ENCODE measurements at regions not wholly inside any gene's neighbourhood (a gene's known extent, or its start where the extent isn't known, plus 50 kb on each side); places are given as distances from the start of the nearest gene placed in this dataset.
"Not testable (repeated sequence)": the region's sequence is repeated elsewhere in the genome, so short reads cannot be mapped to it uniquely, and the experiment has no call there.

- DNase-seq (ENCODE audit: extremely low read depth, insufficient read length); H3K36me3 ChIP-seq (ENCODE audit: control insufficient read depth, insufficient read depth, low read length); H3K27me3 ChIP-seq (replicated peaks; ENCODE audit: control insufficient read depth, insufficient read depth, low read length); H3K4me3 ChIP-seq (replicated peaks; ENCODE audit: low read depth, low read length): not testable (repeated sequence)
These were observed 200.6 kb upstream of the PRKX start for GRCh38 chrX:3914059-3914458.

DNA sequence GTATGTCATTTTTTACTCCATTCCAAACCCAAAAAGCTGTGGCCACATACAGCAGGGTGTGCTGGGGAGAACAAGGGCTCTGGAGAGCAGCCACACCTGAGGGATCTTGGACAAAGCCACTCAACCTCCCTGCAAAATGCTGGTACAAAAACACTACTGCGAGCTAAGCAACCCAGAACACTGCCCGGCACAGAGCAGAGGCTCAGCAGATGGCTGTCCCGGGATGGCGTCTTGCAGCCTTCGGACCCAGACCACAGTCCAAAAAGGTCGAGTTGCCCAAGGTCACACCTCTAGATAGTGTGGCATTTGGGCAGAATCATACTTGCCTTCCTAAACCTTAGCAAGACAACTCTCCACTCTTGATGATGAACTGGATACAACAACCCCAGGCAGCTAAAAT, 197.6 kb upstream of the PRKX start:
- not testable (repeated sequence) for H3K4me3 ChIP-seq (replicated peaks; ENCODE audit: low read depth, low read length); DNase-seq (ENCODE audit: extremely low read depth, insufficient read length); H3K36me3 ChIP-seq (ENCODE audit: control insufficient read depth, insufficient read depth, low read length); H3K27me3 ChIP-seq (replicated peaks; ENCODE audit: control insufficient read depth, insufficient read depth, low read length)

- H3K36me3 ChIP-seq (ENCODE audit: control insufficient read depth, insufficient read depth, low read length); H3K4me3 ChIP-seq (replicated peaks; ENCODE audit: low read depth, low read length); DNase-seq (ENCODE audit: extremely low read depth, insufficient read length); H3K27me3 ChIP-seq (replicated peaks; ENCODE audit: control insufficient read depth, insufficient read depth, low read length): not testable (repeated sequence)
These were observed 197.2 kb upstream of the PRKX start for GRCh38 chrX:3910611-3911010.

- not testable (repeated sequence) for H3K4me3 ChIP-seq (replicated peaks; ENCODE audit: low read depth, low read length); H3K36me3 ChIP-seq (ENCODE audit: control insufficient read depth, insufficient read depth, low read length); DNase-seq (ENCODE audit: extremely low read depth, insufficient read length); H3K27me3 ChIP-seq (replicated peaks; ENCODE audit: control insufficient read depth, insufficient read depth, low read length)
These were observed 192.2 kb upstream of the PRKX start for GRCh38 chrX:3905522-3906258.

- not testable (repeated sequence) for H3K27me3 ChIP-seq (replicated peaks; ENCODE audit: control insufficient read depth, insufficient read depth, low read length); H3K4me3 ChIP-seq (replicated peaks; ENCODE audit: low read depth, low read length); H3K36me3 ChIP-seq (ENCODE audit: control insufficient read depth, insufficient read depth, low read length); DNase-seq (ENCODE audit: extremely low read depth, insufficient read length)
These were observed 188.8 kb upstream of the PRKX start for GRCh38 chrX:3902222-3902621.

GRCh38 chrX:3896755-3897154, 183.3 kb upstream of the PRKX start:
- DNase-seq (ENCODE audit: extremely low read depth, insufficient read length); H3K4me3 ChIP-seq (replicated peaks; ENCODE audit: low read depth, low read length); H3K36me3 ChIP-seq (ENCODE audit: control insufficient read depth, insufficient read depth, low read length); H3K27me3 ChIP-seq (replicated peaks; ENCODE audit: control insufficient read depth, insufficient read depth, low read length): not testable (repeated sequence)

DNA sequence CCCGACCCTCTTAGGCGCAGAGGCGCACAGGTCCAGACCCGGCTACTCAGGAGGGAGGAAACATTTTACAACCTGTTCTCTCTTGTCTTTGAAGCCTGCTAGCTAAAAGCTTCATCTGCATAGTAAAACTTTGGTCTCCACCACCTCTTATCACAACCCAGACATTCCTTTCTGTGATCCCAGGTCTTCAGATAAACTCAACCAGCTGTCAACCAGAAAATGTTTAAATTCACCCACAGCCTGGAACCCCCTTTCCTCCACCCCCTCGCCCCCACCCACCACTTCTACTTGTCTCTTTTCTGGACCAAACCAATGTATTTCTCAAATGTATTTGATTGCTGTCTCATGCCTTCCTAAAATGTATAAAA, 169.1 kb upstream of the PRKX start:
- not testable (repeated sequence) for H3K4me3 ChIP-seq (replicated peaks; ENCODE audit: low read depth, low read length); H3K27me3 ChIP-seq (replicated peaks; ENCODE audit: control insufficient read depth, insufficient read depth, low read length); DNase-seq (ENCODE audit: extremely low read depth, insufficient read length); H3K36me3 ChIP-seq (ENCODE audit: control insufficient read depth, insufficient read depth, low read length)

DNA sequence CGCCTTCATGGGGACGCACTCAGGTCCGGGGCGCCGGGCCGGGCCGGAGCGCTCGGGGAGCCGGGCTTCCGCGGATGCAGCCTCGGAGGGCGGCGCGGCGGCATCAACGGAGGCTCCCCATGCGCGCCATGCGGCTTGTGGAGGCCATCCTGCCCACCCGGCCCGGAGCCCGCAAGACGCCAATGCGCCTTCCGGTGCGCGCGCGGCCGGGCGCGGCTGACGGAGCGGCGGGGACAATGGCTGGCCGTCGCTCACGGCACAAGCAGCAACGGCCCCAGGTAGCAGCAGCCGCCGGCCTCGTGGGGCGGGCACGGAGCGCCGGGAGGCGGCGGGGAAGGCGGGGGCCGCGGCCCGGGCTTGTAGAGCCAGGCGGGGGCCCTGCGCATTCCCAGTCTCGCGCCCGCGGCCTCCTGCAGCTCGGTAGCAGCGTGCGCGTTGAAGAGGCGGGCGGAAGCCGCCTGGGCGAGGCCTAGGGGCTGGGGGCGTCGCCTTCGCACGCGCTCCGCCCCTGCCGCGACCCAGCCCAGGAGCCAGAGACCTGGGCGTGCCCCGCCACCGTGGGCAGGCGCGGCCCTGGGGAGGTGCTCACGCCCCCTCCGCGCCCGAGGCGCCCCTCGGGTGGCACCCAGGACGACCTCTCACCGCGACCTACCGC, 168.6 kb upstream of the PRKX start:
- not testable (repeated sequence) for DNase-seq (ENCODE audit: extremely low read depth, insufficient read length); H3K27me3 ChIP-seq (replicated peaks; ENCODE audit: control insufficient read depth, insufficient read depth, low read length); H3K36me3 ChIP-seq (ENCODE audit: control insufficient read depth, insufficient read depth, low read length); H3K4me3 ChIP-seq (replicated peaks; ENCODE audit: low read depth, low read length)

GRCh38 chrX:3881255-3881895, 167.9 kb upstream of the PRKX start:
- not testable (repeated sequence) for H3K4me3 ChIP-seq (replicated peaks; ENCODE audit: low read depth, low read length); H3K27me3 ChIP-seq (replicated peaks; ENCODE audit: control insufficient read depth, insufficient read depth, low read length); DNase-seq (ENCODE audit: extremely low read depth, insufficient read length); H3K36me3 ChIP-seq (ENCODE audit: control insufficient read depth, insufficient read depth, low read length)

DNA sequence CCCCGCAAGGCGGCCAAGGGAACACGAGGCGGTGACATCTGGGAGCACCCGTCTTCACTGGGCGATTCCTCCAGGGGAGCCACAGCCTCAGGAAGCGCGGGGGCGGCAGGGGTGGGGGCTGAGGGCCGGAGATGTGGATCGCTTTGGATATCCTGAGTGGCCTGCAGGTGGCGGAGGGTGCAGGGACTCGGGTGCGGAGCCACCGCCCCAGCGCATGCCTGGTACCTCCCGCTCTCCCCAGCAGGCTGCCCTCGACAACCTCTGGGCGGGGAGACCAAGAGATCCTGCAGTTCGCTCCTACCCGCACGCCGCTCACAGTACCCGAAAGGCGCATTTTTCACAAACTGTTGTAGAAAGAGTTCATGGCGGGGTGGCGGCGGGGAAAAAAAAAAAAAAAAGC, 162.9 kb upstream of the PRKX start:
- not testable (repeated sequence) for H3K4me3 ChIP-seq (replicated peaks; ENCODE audit: low read depth, low read length); H3K27me3 ChIP-seq (replicated peaks; ENCODE audit: control insufficient read depth, insufficient read depth, low read length); H3K36me3 ChIP-seq (ENCODE audit: control insufficient read depth, insufficient read depth, low read length); DNase-seq (ENCODE audit: extremely low read depth, insufficient read length)

DNA sequence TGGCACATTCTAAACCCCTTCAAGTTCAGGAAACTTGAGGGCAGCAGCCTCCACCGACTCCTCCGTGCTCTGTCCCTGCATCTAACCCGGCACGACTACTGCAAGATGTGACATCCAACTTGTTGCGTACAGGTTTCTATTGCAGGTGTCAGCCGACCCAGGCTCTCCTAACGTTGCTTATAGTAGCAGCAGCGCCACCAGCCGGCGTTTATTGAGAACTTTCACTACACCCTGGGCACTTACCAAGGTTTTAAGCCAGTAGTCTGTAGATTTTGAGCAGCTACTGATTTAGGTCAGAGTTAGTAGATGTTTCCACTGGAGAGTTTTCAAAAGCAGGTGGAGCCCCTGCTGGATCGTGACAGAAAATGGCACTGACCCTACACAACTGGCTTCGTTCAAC, 162.2 kb upstream of the PRKX start:
- not testable (repeated sequence) for DNase-seq (ENCODE audit: extremely low read depth, insufficient read length); H3K27me3 ChIP-seq (replicated peaks; ENCODE audit: control insufficient read depth, insufficient read depth, low read length); H3K36me3 ChIP-seq (ENCODE audit: control insufficient read depth, insufficient read depth, low read length); H3K4me3 ChIP-seq (replicated peaks; ENCODE audit: low read depth, low read length)

DNA sequence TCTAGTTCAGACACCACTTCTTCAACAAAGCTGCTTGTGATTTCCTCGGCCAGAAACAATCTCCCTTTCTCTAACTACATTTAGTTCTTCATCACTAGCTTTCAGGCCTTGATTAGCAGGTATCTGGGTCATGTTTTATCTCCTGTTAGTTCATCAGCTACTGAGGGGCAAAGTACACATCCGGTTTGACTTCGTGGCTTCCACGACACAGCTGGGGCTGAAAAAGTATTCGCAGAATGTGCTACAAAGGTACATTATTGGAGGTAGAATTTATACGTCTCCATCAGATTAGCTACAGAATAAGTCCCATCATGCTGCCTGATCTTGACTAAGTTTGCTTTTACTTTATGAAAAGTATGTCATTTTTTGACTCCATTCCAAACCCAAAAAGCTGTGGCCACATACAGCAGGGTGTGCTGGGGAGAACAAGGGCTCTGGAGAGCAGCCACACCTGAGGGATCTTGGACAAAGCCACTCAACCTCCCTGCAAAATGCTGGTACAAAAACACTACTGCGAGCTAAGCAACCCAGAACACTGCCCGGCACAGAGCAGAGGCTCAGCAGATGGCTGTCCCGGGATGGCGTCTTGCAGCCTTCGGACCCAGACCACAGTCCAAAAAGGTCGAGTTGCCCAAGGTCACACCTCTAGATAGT, 158.9 kb upstream of the PRKX start:
- DNase-seq (ENCODE audit: extremely low read depth, insufficient read length); H3K4me3 ChIP-seq (replicated peaks; ENCODE audit: low read depth, low read length); H3K27me3 ChIP-seq (replicated peaks; ENCODE audit: control insufficient read depth, insufficient read depth, low read length); H3K36me3 ChIP-seq (ENCODE audit: control insufficient read depth, insufficient read depth, low read length): not testable (repeated sequence)

- DNase-seq (ENCODE audit: extremely low read depth, insufficient read length); H3K36me3 ChIP-seq (ENCODE audit: control insufficient read depth, insufficient read depth, low read length); H3K4me3 ChIP-seq (replicated peaks; ENCODE audit: low read depth, low read length); H3K27me3 ChIP-seq (replicated peaks; ENCODE audit: control insufficient read depth, insufficient read depth, low read length): not testable (repeated sequence)
These were observed 153.8 kb upstream of the PRKX start for GRCh38 chrX:3867067-3867831.

GRCh38 chrX:3858332-3858731, 144.9 kb upstream of the PRKX start:
- H3K4me3 ChIP-seq (replicated peaks; ENCODE audit: low read depth, low read length): not testable (repeated sequence)

More at GRCh38 chrX:3858332-3858731, 144.9 kb upstream of the PRKX start:
- not testable (repeated sequence) for H3K27me3 ChIP-seq (replicated peaks; ENCODE audit: control insufficient read depth, insufficient read depth, low read length); DNase-seq (ENCODE audit: extremely low read depth, insufficient read length); H3K36me3 ChIP-seq (ENCODE audit: control insufficient read depth, insufficient read depth, low read length)

Measured in GM06990 (cell line).